Progenitor cell of endocrine pancreas (in vitro differentiated cells): ENCODE measurements at regions not wholly inside any gene's neighbourhood (a gene's known extent, or its start where the extent isn't known, plus 50 kb on each side); places are given as distances from the start of the nearest gene placed in this dataset.

Experiments
- DNase-seq: peaks from one replicate; pipeline ENCODE4 v3.0.0; 2021; ENCODE audit warnings: low spot score; ENCODE audit not compliant: unreplicated experiment
- H3K27ac Mint-ChIP-seq: 2 replicates; pipeline ENCODE4 v1.8.0; 2021; ENCODE audit warnings: mild to moderate bottlenecking, moderate library complexity, mixed read lengths
- H3K27me3 Mint-ChIP-seq: 2 replicates; pipeline ENCODE4 v1.8.0; 2021; ENCODE audit warnings: mixed read lengths
- H3K36me3 Mint-ChIP-seq: 2 replicates; pipeline ENCODE4 v1.8.0; 2022; ENCODE audit warnings: mixed read lengths; ENCODE audit not compliant: insufficient read depth
- H3K4me1 Mint-ChIP-seq: 2 replicates; pipeline ENCODE4 v1.8.0; 2021; ENCODE audit warnings: low read depth, mixed read lengths
- H3K4me3 Mint-ChIP-seq: 2 replicates; pipeline ENCODE4 v1.8.0; 2021; ENCODE audit warnings: low read depth, mild to moderate bottlenecking, moderate library complexity, mixed read lengths
- H3K9me3 Mint-ChIP-seq: 2 replicates; pipeline ENCODE4 v1.8.0; 2021; ENCODE audit warnings: low read depth, mixed read lengths
- TF ChIP-seq, protein P1 (sequence below): fragments of 200-600 bp; sonication (generic); IDR thresholded peaks from one replicate; pipeline ENCODE4 v1.5.0; 2021; ENCODE audit warnings: antibody characterized with exemption, mild to moderate bottlenecking; ENCODE audit not compliant: unreplicated experiment

DNA sequence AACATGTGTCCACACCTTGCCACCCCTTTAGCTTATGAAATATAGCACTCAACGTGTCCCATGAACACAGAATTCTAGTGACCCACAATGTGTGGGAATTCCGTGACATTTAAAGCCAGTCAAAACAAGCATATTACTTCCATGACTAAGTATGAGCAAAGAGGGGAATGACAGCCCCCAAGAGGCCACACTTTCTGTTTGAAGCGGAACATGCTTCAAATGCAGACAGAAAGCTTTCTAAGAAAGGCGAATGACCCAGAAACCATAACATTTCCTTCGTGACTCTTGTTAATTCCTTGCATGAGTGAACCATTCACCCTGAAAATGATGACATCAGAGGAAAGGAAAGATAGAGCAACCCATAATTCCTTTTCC, 122.0 kb upstream of the FNDC3A start:
- Mint-ChIP-seq H3K9me3 (peaks cover 4% of the 10 kb centered on the region), H3K36me3 (no peaks in the 10 kb centered on the region), H3K27ac (no peak overlapping the region), H3K4me1 (peaks cover 32% of the 10 kb centered on the region), H3K4me3 (no peak overlapping the region), H3K27me3 (peaks cover 9% of the 10 kb centered on the region)
- no peak for DNase-seq
- TF ChIP-seq, protein P1, sequence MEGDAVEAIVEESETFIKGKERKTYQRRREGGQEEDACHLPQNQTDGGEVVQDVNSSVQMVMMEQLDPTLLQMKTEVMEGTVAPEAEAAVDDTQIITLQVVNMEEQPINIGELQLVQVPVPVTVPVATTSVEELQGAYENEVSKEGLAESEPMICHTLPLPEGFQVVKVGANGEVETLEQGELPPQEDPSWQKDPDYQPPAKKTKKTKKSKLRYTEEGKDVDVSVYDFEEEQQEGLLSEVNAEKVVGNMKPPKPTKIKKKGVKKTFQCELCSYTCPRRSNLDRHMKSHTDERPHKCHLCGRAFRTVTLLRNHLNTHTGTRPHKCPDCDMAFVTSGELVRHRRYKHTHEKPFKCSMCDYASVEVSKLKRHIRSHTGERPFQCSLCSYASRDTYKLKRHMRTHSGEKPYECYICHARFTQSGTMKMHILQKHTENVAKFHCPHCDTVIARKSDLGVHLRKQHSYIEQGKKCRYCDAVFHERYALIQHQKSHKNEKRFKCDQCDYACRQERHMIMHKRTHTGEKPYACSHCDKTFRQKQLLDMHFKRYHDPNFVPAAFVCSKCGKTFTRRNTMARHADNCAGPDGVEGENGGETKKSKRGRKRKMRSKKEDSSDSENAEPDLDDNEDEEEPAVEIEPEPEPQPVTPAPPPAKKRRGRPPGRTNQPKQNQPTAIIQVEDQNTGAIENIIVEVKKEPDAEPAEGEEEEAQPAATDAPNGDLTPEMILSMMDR = no peak

DNA sequence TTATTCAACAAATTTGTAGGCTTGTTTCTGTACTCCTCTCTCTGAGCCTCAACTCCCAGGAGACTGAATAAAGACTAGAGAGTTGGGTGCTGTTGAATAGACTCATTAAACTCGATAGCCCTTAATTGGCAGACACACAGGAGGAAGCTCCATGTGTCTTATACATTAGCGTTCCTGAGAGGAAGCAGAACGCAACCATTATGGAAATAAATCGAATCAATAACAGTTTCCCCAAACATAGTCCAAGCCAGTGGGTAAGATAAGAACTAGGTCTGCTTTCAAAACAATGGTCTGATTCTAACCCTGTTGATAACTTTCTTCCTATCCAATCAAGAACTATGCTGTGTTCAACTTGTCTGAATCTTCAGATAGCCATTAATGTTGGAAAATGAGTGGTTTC, 118.1 kb upstream of the FNDC3A start:
- H3K27me3 Mint-ChIP-seq = peaks cover 6% of the 10 kb centered on the region
- no peak overlapping the region for H3K4me3 Mint-ChIP-seq
- peaks cover 48% of the 10 kb centered on the region for H3K4me1 Mint-ChIP-seq
- TF ChIP-seq, protein P1 = no peak
- peak overlapping the region; percentile 33 for H3K27ac Mint-ChIP-seq
- H3K9me3 Mint-ChIP-seq = peaks cover 2% of the 10 kb centered on the region
- DNase-seq = no peak
- no peaks in the 10 kb centered on the region for H3K36me3 Mint-ChIP-seq

DNA sequence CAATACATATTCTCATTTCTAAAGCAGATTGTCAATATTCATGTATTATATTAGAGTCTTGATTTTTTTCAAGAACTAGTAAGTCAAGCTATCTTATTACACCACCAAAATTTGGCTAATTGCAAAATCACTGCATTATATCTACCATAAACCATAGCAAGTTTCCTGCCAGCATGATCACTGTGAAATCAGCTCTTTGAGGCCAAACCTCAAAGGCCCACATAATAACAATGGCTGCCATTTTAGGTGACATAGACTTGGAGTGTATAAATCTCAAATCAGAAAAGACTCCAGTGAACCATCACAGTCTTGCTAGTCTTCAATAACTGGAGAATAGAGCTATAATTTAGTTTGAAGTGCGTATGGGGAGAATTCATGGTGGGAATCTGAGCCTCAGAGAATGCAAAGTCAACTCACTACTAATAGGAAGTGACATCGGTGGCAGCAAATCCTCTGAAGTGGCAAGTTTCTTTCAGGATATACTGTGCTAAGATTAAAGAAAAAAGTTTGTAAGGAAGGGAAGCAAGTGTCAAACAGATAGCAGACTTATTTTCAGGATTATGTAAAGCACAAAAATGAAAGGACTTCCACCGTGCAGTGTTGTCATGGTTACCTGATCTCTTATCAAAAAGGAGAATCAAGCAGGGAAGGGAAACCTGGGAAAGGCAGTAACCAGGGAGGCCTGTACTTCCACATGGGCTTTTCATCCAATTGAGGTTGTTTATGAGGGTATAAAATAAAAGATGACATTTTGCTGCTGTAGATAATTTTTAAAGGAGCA, 117.4 kb upstream of the FNDC3A start:
- H3K27me3 Mint-ChIP-seq = peaks cover 6% of the 10 kb centered on the region
- no peak overlapping the region for H3K4me3 Mint-ChIP-seq
- peak overlapping the region; percentile 45 for H3K27ac Mint-ChIP-seq
- DNase-seq = no peak
- peaks cover 2% of the 10 kb centered on the region for H3K9me3 Mint-ChIP-seq
- no peaks in the 10 kb centered on the region for H3K36me3 Mint-ChIP-seq
- TF ChIP-seq, protein P1 = no peak
- H3K4me1 Mint-ChIP-seq = peaks cover 44% of the 10 kb centered on the region

DNA sequence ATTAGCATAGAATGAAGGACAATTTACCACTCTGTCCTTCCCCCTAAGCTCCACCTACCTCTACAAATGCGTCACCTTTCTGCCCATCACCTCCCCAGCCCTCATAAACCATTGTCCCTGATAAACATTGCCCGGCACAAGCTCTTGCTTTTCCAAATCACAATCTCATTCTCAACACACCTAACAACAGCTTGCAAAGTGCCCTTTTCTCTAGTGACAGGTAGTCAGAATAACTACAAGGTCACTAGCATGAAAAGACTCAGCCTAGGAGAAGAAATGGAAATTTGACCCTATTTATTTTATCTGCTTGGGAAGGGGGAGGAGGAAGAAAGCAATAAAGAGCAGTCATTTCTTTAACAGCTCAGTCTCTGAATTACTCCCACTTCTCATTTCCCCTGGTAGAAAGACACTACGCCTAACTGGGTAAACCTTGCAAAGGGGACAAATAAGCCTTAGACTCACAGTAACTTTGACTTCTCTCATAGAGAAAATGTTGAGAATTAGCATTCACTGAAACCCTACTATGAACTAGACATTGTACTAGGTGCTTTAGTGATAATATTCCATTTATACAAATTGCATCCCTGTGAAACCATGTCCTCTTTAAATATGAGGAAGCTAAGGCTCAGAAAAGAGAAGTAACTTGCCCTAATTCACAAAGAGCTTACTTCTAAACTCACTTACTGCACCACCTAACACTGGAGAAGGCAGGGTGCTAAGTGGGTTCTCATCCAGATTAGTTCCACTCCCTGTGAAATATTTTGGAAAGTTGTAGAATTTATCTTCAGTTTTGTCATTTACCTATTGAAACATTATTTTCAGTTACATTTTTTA, 116.2 kb upstream of the FNDC3A start:
- Mint-ChIP-seq H3K4me1 (peaks cover 38% of the 10 kb centered on the region), H3K4me3 (peak overlapping the region; percentile 12), H3K27me3 (no peaks in the 10 kb centered on the region), H3K27ac (peak overlapping the region; percentile 84), H3K9me3 (peaks cover 2% of the 10 kb centered on the region), H3K36me3 (no peaks in the 10 kb centered on the region)
- TF ChIP-seq, protein P1 = no peak
- no peak for DNase-seq

DNA sequence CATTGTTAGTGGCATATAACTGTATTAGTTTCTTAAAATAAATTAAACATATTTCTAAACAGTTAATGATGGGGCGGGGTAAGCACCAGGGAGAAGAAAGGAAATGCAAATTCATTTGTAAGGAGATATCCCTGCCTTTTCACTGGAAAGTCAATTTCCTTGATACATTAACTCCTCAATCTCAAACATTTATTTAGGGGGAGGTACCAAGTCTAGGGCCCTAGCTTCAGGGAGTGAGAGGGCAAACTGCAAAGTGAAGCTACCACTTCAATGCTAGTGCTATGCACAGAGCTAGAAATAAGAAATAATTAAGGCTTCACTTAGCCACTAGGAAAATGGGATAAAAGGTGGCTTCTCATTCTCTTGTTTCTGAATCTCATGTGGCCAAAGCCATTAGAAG, 115.3 kb upstream of the FNDC3A start:
- H3K4me3 Mint-ChIP-seq = no peak overlapping the region
- no peak overlapping the region for H3K27ac Mint-ChIP-seq
- H3K36me3 Mint-ChIP-seq = no peaks in the 10 kb centered on the region
- H3K27me3 Mint-ChIP-seq = no peaks in the 10 kb centered on the region
- peaks cover 38% of the 10 kb centered on the region for H3K4me1 Mint-ChIP-seq
- no peak for DNase-seq
- H3K9me3 Mint-ChIP-seq = peaks cover 2% of the 10 kb centered on the region
- TF ChIP-seq, protein P1 = no peak
